Keratinocyte (primary cell): ENCODE measurements at regions not wholly inside any gene's neighbourhood (a gene's known extent, or its start where the extent isn't known, plus 50 kb on each side); places are given as distances from the start of the nearest gene placed in this dataset.

Experiments
- DNase-seq: peaks from one replicate; pipeline ENCODE4 v3.0.0-alpha.2; 2011; ENCODE audit warnings: low read depth, missing footprints, low spot score
- FAIRE-seq: peaks from 2 replicates; lab custom pipeline; 2011; peaks lifted over from hg19 to GRCh38; lab: Jason Lieb, UNC
- H2AFZ ChIP-seq: 2 replicates; pipeline ENCODE4 v1.6.0; 2012; ENCODE audit warnings: low read length, control low read depth, inconsistent platforms; ENCODE audit not compliant: control insufficient read depth
- H3K27ac ChIP-seq: 2 replicates; pipeline ENCODE4 v1.5.1; 2011; ENCODE audit warnings: low read length; ENCODE audit not compliant: control insufficient read depth, insufficient read depth
- H3K27me3 ChIP-seq: 3 replicates; pipeline ENCODE4 v1.6.0; 2011; ENCODE audit warnings: low read length; ENCODE audit not compliant: control insufficient read depth, insufficient read depth; ENCODE audit errors: extremely low read depth
- H3K36me3 ChIP-seq, 2 experiments: 2 replicates in 1 of 2; 3 replicates in 1 of 2; pipeline ENCODE4 v1.5.1; 2011; ENCODE audit warnings: low read length in 2 of 2, mild to moderate bottlenecking in 1 of 2; ENCODE audit not compliant: control insufficient read depth in 2 of 2, insufficient read depth in 2 of 2; ENCODE audit errors: extremely low read depth in 1 of 2
- H3K4me1 ChIP-seq: 3 replicates; pipeline ENCODE4 v1.5.1; 2011; ENCODE audit warnings: low read length; ENCODE audit not compliant: control insufficient read depth, insufficient read depth; ENCODE audit errors: extremely low read depth
- H3K4me2 ChIP-seq: 3 replicates; pipeline ENCODE4 v1.6.0; 2011; ENCODE audit warnings: low read depth, low read length; ENCODE audit not compliant: control insufficient read depth, insufficient read depth; ENCODE audit errors: extremely low read depth
- H3K4me3 ChIP-seq, 3 experiments: fragments of 200-600 bp in 1 of 3; sonication (generic) in 1 of 3; 2 replicates in 2 of 3; 3 replicates in 1 of 3; pipeline ENCODE4 v1.5.1; 2011 to 2016; ENCODE audit warnings: low read length in 3 of 3, mild to moderate bottlenecking in 3 of 3, control low read depth in 2 of 3, inconsistent platforms in 1 of 3, low read depth in 1 of 3, mixed read lengths in 1 of 3, mixed run types in 1 of 3, moderate library complexity in 1 of 3; ENCODE audit not compliant: control insufficient read depth in 2 of 3, insufficient read depth in 2 of 3; ENCODE audit errors: extremely low read depth in 1 of 3
- H3K79me2 ChIP-seq: 2 replicates; pipeline ENCODE4 v1.6.0; 2012; ENCODE audit warnings: low read length; ENCODE audit not compliant: control insufficient read depth, insufficient read depth
- H3K9ac ChIP-seq: 3 replicates; pipeline ENCODE4 v1.6.0; 2011; ENCODE audit warnings: low read length; ENCODE audit not compliant: control insufficient read depth, insufficient read depth; ENCODE audit errors: extremely low read depth
- H3K9me1 ChIP-seq: 3 replicates; pipeline ENCODE4 v1.6.0; 2011; ENCODE audit warnings: low read length; ENCODE audit not compliant: control insufficient read depth, insufficient read depth; ENCODE audit errors: extremely low read depth
- H3K9me3 ChIP-seq: 2 replicates; pipeline ENCODE4 v1.5.1; 2012; ENCODE audit warnings: low read depth, low read length; ENCODE audit not compliant: control insufficient read depth
- H4K20me1 ChIP-seq: 3 replicates; pipeline ENCODE4 v1.6.0; 2011; ENCODE audit warnings: low read length; ENCODE audit not compliant: control insufficient read depth, insufficient read depth; ENCODE audit errors: extremely low read depth
- CTCF ChIP-seq, 3 experiments: IDR thresholded peaks in 1 of 3; conservative IDR thresholded peaks in 1 of 3; optimal IDR thresholded peaks in 1 of 3; 2 replicates in 2 of 3; 3 replicates in 1 of 3; pipeline versions ENCODE3 to v1.5.1; 2011; ENCODE audit warnings: low read length in 3 of 3, mild to moderate bottlenecking in 3 of 3, moderate library complexity in 2 of 3, control low read depth in 1 of 3, inconsistent platforms in 1 of 3; ENCODE audit not compliant: insufficient read depth in 2 of 3; ENCODE audit errors: extremely low read depth in 1 of 3
- EZH2 ChIP-seq: IDR thresholded peaks from one replicate; pipeline ENCODE4 v1.6.1; 2012; ENCODE audit warnings: inconsistent platforms, mild to moderate bottlenecking, low read length, moderate library complexity
- dilution Hi-C: fragments of 300-500 bp; cut with MboI; formaldehyde crosslinking; loops from one replicate; pipeline ENCODE4 v1.7.0; 2020; ENCODE audit warnings: low sequenced_read_pairs; ENCODE audit not compliant: extremely low pct_ligation_motif_present

GRCh38 chr18:11324510-11324909 is 175.1 kb upstream of the PIEZO2 start:
- no peaks in the 10 kb centered on the region for H3K36me3 ChIP-seq
- H3K27me3 ChIP-seq = no peaks in the 10 kb centered on the region
- no peak overlapping the region for H3K4me2 ChIP-seq
- no peak overlapping the region for H3K4me3 ChIP-seq
- no peak for FAIRE-seq
- H3K9me1 ChIP-seq = no peaks in the 10 kb centered on the region
- H4K20me1 ChIP-seq = no peaks in the 10 kb centered on the region
- TF ChIP-seq CTCF (optimal IDR thresholded peaks at IDR 0.05 in 1 of 3, IDR thresholded peaks at IDR 0.05 in 1 of 3, conservative IDR thresholded peaks at IDR 0.05 in 1 of 3; ENCODE audit: extremely low read depth in 1 of 3, insufficient read depth in 2 of 3, low read length in 3 of 3) = no peak
- no peak for TF ChIP-seq EZH2
- H3K27ac ChIP-seq = no peak overlapping the region
- no peak for DNase-seq
- no peak overlapping the region for H3K9ac ChIP-seq
- H3K4me1 ChIP-seq = peaks cover 2% of the 10 kb centered on the region
- no peak overlapping the region for H2AFZ ChIP-seq
- no peaks in the 10 kb centered on the region for H3K79me2 ChIP-seq
- dilution Hi-C loops = no loop called here
- H3K9me3 ChIP-seq = no peaks in the 10 kb centered on the region

GRCh38 chr18:11323359-11323819 is 174.0 kb upstream of the PIEZO2 start:
- no peaks in the 10 kb centered on the region for H3K27me3 ChIP-seq
- H4K20me1 ChIP-seq = no peaks in the 10 kb centered on the region
- no peaks in the 10 kb centered on the region for H3K9me3 ChIP-seq
- no peaks in the 10 kb centered on the region for H3K9me1 ChIP-seq
- H3K9ac ChIP-seq = no peak overlapping the region
- no peaks in the 10 kb centered on the region for H3K36me3 ChIP-seq
- no peak overlapping the region for H3K4me2 ChIP-seq
- H3K4me1 ChIP-seq = peaks cover 2% of the 10 kb centered on the region
- no peak overlapping the region for H2AFZ ChIP-seq
- H3K79me2 ChIP-seq = no peaks in the 10 kb centered on the region
- dilution Hi-C loops = no loop called here
- TF ChIP-seq CTCF (optimal IDR thresholded peaks at IDR 0.05 in 1 of 3, IDR thresholded peaks at IDR 0.05 in 1 of 3, conservative IDR thresholded peaks at IDR 0.05 in 1 of 3; ENCODE audit: extremely low read depth in 1 of 3, insufficient read depth in 2 of 3, low read length in 3 of 3) (no peak), EZH2 (no peak)
- H3K27ac ChIP-seq = no peak overlapping the region
- DNase-seq (no peak), FAIRE-seq (no peak)
- H3K4me3 ChIP-seq = no peak overlapping the region
